IMR-90 (cell line): ENCODE measurements at regions not wholly inside any gene's neighbourhood (a gene's known extent, or its start where the extent isn't known, plus 50 kb on each side); places are given as distances from the start of the nearest gene placed in this dataset.

Experiments used
- ATAC-seq: fragments of 200-7000 bp; cut with Tn5 transposase; 2 replicates; pipeline ENCODE4 v1.9.1; 2020; ENCODE audit warnings: low read depth, mild to moderate bottlenecking, moderate library complexity
- BruUV-seq: library from RNA; stranded (reverse); fragments of 400-500 nt; replicated peaks from 2 replicates; lab custom pipeline; 2021; lab: Mats Ljungman, UMichigan
- CTCF ChIA-PET: fragments of 300-600 bp; formaldehyde crosslinking; extraction: SDS; loops from one replicate; lab custom pipeline; 2021; ENCODE audit warnings: antibody characterized with exemption; lab: Yijun Ruan, JAX
- POLR2A ChIA-PET: fragments of 300-600 bp; sonication (Branson Sonifier 250); formaldehyde crosslinking; loops from one replicate; lab custom pipeline; 2022; ENCODE audit warnings: antibody characterized with exemption; ENCODE audit not compliant: unreplicated experiment; lab: Charles Lee
- DNase-seq: peaks from one replicate; pipeline ENCODE4 v3.0.0; 2013
- H2AFZ ChIP-seq: replicated peaks from 2 replicates; pipeline ENCODE3; 2013; ENCODE audit warnings: low read length, mild to moderate bottlenecking; ENCODE audit not compliant: poor library complexity
- H2AK5ac ChIP-seq: 2 replicates; pipeline ENCODE4 v1.6.1; 2013; ENCODE audit warnings: low read depth, low read length, inconsistent platforms
- H2AK9ac ChIP-seq: replicated peaks from 2 replicates; pipeline ENCODE3; 2013; ENCODE audit warnings: mild to moderate bottlenecking, low read depth, low read length, moderate library complexity; ENCODE audit not compliant: poor library complexity
- H2BK120ac ChIP-seq: 2 replicates; pipeline ENCODE4 v1.6.1; 2013; ENCODE audit warnings: low read depth, low read length, inconsistent platforms
- H2BK15ac ChIP-seq: 3 replicates; pipeline ENCODE4 v1.6.1; 2013; ENCODE audit warnings: low read depth, low read length, inconsistent platforms
- H2BK20ac ChIP-seq: 2 replicates; pipeline ENCODE4 v1.6.1; 2013; ENCODE audit warnings: low read depth, mild to moderate bottlenecking, inconsistent platforms, low read length, moderate library complexity
- H2BK5ac ChIP-seq: 2 replicates; pipeline ENCODE4 v1.6.1; 2013; ENCODE audit warnings: mild to moderate bottlenecking, low read depth, low read length, inconsistent platforms; ENCODE audit not compliant: poor library complexity, severe bottlenecking
- H3K14ac ChIP-seq: replicated peaks from 2 replicates; pipeline ENCODE4 v1.6.1; 2013; ENCODE audit warnings: low read depth, low read length, inconsistent platforms
- H3K18ac ChIP-seq: 2 replicates; pipeline ENCODE4 v1.6.1; 2013; ENCODE audit warnings: low read depth, low read length, control low read depth
- H3K23ac ChIP-seq: 2 replicates; pipeline ENCODE4 v1.6.1; 2013; ENCODE audit warnings: low read depth, low read length, inconsistent platforms
- H3K27ac ChIP-seq: 2 replicates; pipeline ENCODE4 v1.5.1; 2013; ENCODE audit warnings: mild to moderate bottlenecking, control low read depth, low read length; ENCODE audit not compliant: insufficient read depth
- H3K27me3 ChIP-seq: 2 replicates; pipeline ENCODE4 v1.6.1; 2013; ENCODE audit warnings: low read length; ENCODE audit not compliant: control insufficient read depth, insufficient read depth
- H3K36me3 ChIP-seq: 2 replicates; pipeline ENCODE4 v1.6.1; 2013; ENCODE audit warnings: low read length, mixed read lengths; ENCODE audit not compliant: control insufficient read depth, insufficient read depth
- H3K4ac ChIP-seq: 2 replicates; pipeline ENCODE4 v1.6.1; 2013; ENCODE audit warnings: low read depth, low read length, inconsistent platforms
- H3K4me1 ChIP-seq: 2 replicates; pipeline ENCODE4 v1.6.1; 2013; ENCODE audit warnings: low read length, mixed read lengths; ENCODE audit not compliant: control insufficient read depth, insufficient read depth
- H3K4me2 ChIP-seq: 2 replicates; pipeline ENCODE4 v1.6.1; 2013; ENCODE audit warnings: low read depth, mild to moderate bottlenecking, control low read depth, low read length, moderate library complexity
- H3K4me3 ChIP-seq: 2 replicates; pipeline ENCODE4 v1.5.1; 2013; ENCODE audit warnings: low read depth, mild to moderate bottlenecking, control low read depth, low read length, moderate library complexity; ENCODE audit not compliant: insufficient read depth
- H3K56ac ChIP-seq: 2 replicates; pipeline ENCODE4 v1.6.1; 2013; ENCODE audit warnings: low read length, inconsistent platforms; ENCODE audit not compliant: insufficient read depth; ENCODE audit errors: extremely low read depth
- H3K79me1 ChIP-seq, 2 experiments: 2 replicates each; pipeline ENCODE4 v1.6.1; 2013; ENCODE audit warnings: low read length in 2 of 2, inconsistent platforms in 1 of 2, low read depth in 1 of 2
- H3K9ac ChIP-seq: 2 replicates; pipeline ENCODE4 v1.6.1; 2013; ENCODE audit warnings: low read depth, low read length, control low read depth
- H3K9me1 ChIP-seq: 2 replicates; pipeline ENCODE4 v1.6.1; 2013; ENCODE audit warnings: low read length, inconsistent platforms; ENCODE audit not compliant: insufficient read depth
- H3K9me3 ChIP-seq: 2 replicates; pipeline ENCODE4 v1.6.1; 2013; ENCODE audit warnings: low read length; ENCODE audit not compliant: control insufficient read depth, insufficient read depth
- H4K20me1 ChIP-seq: 2 replicates; pipeline ENCODE4 v1.6.1; 2013; ENCODE audit warnings: low read length, inconsistent platforms; ENCODE audit not compliant: insufficient read depth
- H4K5ac ChIP-seq: 2 replicates; pipeline ENCODE4 v1.6.1; 2013; ENCODE audit warnings: mild to moderate bottlenecking, low read depth, low read length, control low read depth
- H4K8ac ChIP-seq, 2 experiments: 2 replicates each; pipeline ENCODE4 v1.6.1; 2013; ENCODE audit warnings: low read depth in 2 of 2, low read length in 2 of 2, control low read depth in 1 of 2, inconsistent platforms in 1 of 2
- H4K91ac ChIP-seq: 2 replicates; pipeline ENCODE4 v1.6.1; 2013; ENCODE audit warnings: low read depth, low read length, inconsistent platforms; ENCODE audit not compliant: insufficient read depth
- BHLHE40 ChIP-seq: fragments of 150-350 bp; IDR thresholded peaks from 2 replicates; pipeline ENCODE4 v1.6.1; 2016; ENCODE audit warnings: mild to moderate bottlenecking, low read depth, low read length
- CEBPB ChIP-seq: IDR thresholded peaks from 2 replicates; pipeline ENCODE4 v1.6.1; 2012; ENCODE audit warnings: low read depth, low read length, improper control_type of control experiment
- CHD1 ChIP-seq: IDR thresholded peaks from 2 replicates; pipeline ENCODE4 v1.6.1; 2012; ENCODE audit warnings: low read depth, low read length, improper control_type of control experiment
- FOS ChIP-seq: fragments of 150-350 bp; IDR thresholded peaks from 2 replicates; pipeline ENCODE4 v1.6.1; 2016; ENCODE audit warnings: low read depth, low read length
- MAFK ChIP-seq: IDR thresholded peaks from 2 replicates; pipeline ENCODE4 v1.6.1; 2012; ENCODE audit warnings: low read depth, low read length, improper control_type of control experiment
- MAZ ChIP-seq: IDR thresholded peaks from 2 replicates; pipeline ENCODE4 v1.6.1; 2012; ENCODE audit warnings: low read depth, mild to moderate bottlenecking, low read length, improper control_type of control experiment, moderate library complexity, borderline replicate concordance
- MXI1 ChIP-seq: IDR thresholded peaks from 2 replicates; pipeline ENCODE4 v1.6.1; 2012; ENCODE audit warnings: low read depth, mild to moderate bottlenecking, low read length, moderate library complexity, borderline replicate concordance
- POLR2A ChIP-seq: IDR thresholded peaks from 2 replicates; pipeline ENCODE4 v1.6.1; 2012; ENCODE audit warnings: mild to moderate bottlenecking, low read depth, low read length
- RAD21 ChIP-seq: IDR thresholded peaks from 2 replicates; pipeline ENCODE4 v1.6.1; 2012; ENCODE audit warnings: low read length, improper control_type of control experiment
- RCOR1 ChIP-seq: IDR thresholded peaks from 2 replicates; pipeline ENCODE4 v1.6.1; 2012; ENCODE audit warnings: mild to moderate bottlenecking, low read length, improper control_type of control experiment; ENCODE audit not compliant: insufficient replicate concordance
- RFX5 ChIP-seq: IDR thresholded peaks from 2 replicates; pipeline ENCODE4 v1.8.0; 2012; ENCODE audit warnings: low read depth, mild to moderate bottlenecking, low read length, moderate library complexity
- SMC3 ChIP-seq: fragments of 150-350 bp; IDR thresholded peaks from 2 replicates; pipeline ENCODE4 v1.6.1; 2016; ENCODE audit warnings: low read depth, mild to moderate bottlenecking, antibody characterized with exemption, low read length, moderate library complexity
- WGBS, 2 experiments: methylation state at CpG; one replicate each; pipeline versions ENCODE4 v1.1.5 to v1.1.7; 2013; ENCODE audit warnings: missing lambda C conversion rate in 2 of 2; ENCODE audit not compliant: insufficient read length in 1 of 2; ENCODE audit errors: extremely low coverage in 2 of 2; 5-methylcytosine and 5-hydroxymethylcytosine counted together
- dilution Hi-C: fragments of 300-500 bp; cut with HindIII; formaldehyde crosslinking; loops from one replicate; pipeline ENCODE4 v1.14.3; 2018; ENCODE audit warnings: low sequenced_read_pairs; ENCODE audit not compliant: unreplicated experiment
- in situ Hi-C: fragments of 300-500 bp; cut with MboI; formaldehyde crosslinking; loops from 3 replicates; pipeline ENCODE4 v1.14.3; 2019; ENCODE audit warnings: low sequenced_read_pairs, inconsistent platforms, mixed read lengths
- intact Hi-C: fragments of 100-400 bp; cut with micrococcal nuclease; formaldehyde crosslinking; loops from 2 replicates; pipeline ENCODE4 v1.10.0; 2022
- TF ChIP-seq, protein P1 (sequence below): conservative IDR thresholded peaks from 2 replicates; pipeline ENCODE4 v1.5.1; 2012; ENCODE audit warnings: mild to moderate bottlenecking, low read depth, low read length, improper control_type of control experiment
- TF ChIP-seq, protein P2 (sequence below): fragments of 150-350 bp; IDR thresholded peaks from 2 replicates; pipeline ENCODE4 v1.6.1; 2017; ENCODE audit warnings: mild to moderate bottlenecking, antibody characterized with exemption, low read length, low read depth
- TF ChIP-seq, protein P3 (sequence below): fragments of 150-350 bp; IDR thresholded peaks from 2 replicates; pipeline ENCODE4 v1.6.1; 2016; ENCODE audit warnings: low read depth, mild to moderate bottlenecking, low read length, moderate library complexity, borderline replicate concordance

DNA sequence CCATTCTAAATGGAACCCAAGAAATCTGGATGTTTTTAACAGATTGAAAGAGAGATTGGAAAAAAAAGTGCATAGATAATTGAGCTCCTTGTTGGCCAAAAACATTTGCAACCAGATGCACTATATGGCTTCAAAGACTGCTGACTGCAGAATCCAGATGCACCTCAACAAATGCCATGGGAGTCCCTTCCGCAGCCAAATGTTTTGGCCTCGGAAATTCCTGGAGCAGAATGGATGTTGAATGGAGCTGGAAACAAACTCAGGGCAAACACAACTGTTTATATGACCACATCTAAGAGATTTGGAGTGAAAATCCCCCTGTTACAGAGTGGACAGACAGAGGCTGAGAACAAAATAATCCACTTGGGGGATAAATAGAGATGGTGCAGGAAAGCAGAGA is 285.0 kb upstream of the NFIA start:
- DNase-seq: no peak
- H2BK120ac ChIP-seq: no peak overlapping the region
- no peak overlapping the region for H2BK5ac ChIP-seq
- no peak overlapping the region for H3K14ac ChIP-seq
- in situ Hi-C loops: no loop called here
- no peak overlapping the region for H2AK5ac ChIP-seq
- no peak overlapping the region for H2BK15ac ChIP-seq
- H3K27me3 ChIP-seq: no peaks in the 10 kb centered on the region
- no CpG with 5 or more reads among the region's 2 CpGs for WGBS, 2 experiments
- H3K9me1 ChIP-seq: no peaks in the 10 kb centered on the region
- H3K79me1 ChIP-seq: no peaks in the 10 kb centered on the region
- no peak for ATAC-seq
- H3K4me1 ChIP-seq: no peaks in the 10 kb centered on the region
- H3K9me3 ChIP-seq: peaks cover 5% of the 10 kb centered on the region; the same call in 1 of the 2 replicates
- no peak overlapping the region for H2BK20ac ChIP-seq
- dilution Hi-C loops: no loop called here
- no peak overlapping the region for H4K91ac ChIP-seq
- H3K23ac ChIP-seq: no peak overlapping the region
- intact Hi-C loops: no loop called here
- ChIA-PET POLR2A (no interaction called here), CTCF (no interaction called here)
- no peak overlapping the region for H3K4me2 ChIP-seq
- no peaks in the 10 kb centered on the region for H4K20me1 ChIP-seq
- TF ChIP-seq POLR2A: no peak
- TF ChIP-seq, protein P1, sequence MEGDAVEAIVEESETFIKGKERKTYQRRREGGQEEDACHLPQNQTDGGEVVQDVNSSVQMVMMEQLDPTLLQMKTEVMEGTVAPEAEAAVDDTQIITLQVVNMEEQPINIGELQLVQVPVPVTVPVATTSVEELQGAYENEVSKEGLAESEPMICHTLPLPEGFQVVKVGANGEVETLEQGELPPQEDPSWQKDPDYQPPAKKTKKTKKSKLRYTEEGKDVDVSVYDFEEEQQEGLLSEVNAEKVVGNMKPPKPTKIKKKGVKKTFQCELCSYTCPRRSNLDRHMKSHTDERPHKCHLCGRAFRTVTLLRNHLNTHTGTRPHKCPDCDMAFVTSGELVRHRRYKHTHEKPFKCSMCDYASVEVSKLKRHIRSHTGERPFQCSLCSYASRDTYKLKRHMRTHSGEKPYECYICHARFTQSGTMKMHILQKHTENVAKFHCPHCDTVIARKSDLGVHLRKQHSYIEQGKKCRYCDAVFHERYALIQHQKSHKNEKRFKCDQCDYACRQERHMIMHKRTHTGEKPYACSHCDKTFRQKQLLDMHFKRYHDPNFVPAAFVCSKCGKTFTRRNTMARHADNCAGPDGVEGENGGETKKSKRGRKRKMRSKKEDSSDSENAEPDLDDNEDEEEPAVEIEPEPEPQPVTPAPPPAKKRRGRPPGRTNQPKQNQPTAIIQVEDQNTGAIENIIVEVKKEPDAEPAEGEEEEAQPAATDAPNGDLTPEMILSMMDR: no peak
- no peak for TF ChIP-seq FOS
- TF ChIP-seq, protein P2, sequence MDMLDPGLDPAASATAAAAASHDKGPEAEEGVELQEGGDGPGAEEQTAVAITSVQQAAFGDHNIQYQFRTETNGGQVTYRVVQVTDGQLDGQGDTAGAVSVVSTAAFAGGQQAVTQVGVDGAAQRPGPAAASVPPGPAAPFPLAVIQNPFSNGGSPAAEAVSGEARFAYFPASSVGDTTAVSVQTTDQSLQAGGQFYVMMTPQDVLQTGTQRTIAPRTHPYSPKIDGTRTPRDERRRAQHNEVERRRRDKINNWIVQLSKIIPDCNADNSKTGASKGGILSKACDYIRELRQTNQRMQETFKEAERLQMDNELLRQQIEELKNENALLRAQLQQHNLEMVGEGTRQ: no peak
- TF ChIP-seq RCOR1: no peak
- TF ChIP-seq CEBPB: no peak
- no peak for TF ChIP-seq MAZ
- no peak for TF ChIP-seq SMC3
- TF ChIP-seq MAFK: no peak
- no peak for TF ChIP-seq MXI1
- no peak for TF ChIP-seq RAD21
- no peak for TF ChIP-seq BHLHE40
- TF ChIP-seq, protein P3, sequence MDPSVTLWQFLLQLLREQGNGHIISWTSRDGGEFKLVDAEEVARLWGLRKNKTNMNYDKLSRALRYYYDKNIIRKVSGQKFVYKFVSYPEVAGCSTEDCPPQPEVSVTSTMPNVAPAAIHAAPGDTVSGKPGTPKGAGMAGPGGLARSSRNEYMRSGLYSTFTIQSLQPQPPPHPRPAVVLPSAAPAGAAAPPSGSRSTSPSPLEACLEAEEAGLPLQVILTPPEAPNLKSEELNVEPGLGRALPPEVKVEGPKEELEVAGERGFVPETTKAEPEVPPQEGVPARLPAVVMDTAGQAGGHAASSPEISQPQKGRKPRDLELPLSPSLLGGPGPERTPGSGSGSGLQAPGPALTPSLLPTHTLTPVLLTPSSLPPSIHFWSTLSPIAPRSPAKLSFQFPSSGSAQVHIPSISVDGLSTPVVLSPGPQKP: no peak
- TF ChIP-seq RFX5: no peak
- TF ChIP-seq CHD1: no peak
- no peak overlapping the region for H2AK9ac ChIP-seq
- no peak overlapping the region for H4K8ac ChIP-seq
- no peak overlapping the region for H2AFZ ChIP-seq
- no peak overlapping the region for H3K18ac ChIP-seq
- no TSS peak for BruUV-seq
- no peaks in the 10 kb centered on the region for H3K36me3 ChIP-seq
- no peak overlapping the region for H3K27ac ChIP-seq
- no peak overlapping the region for H4K5ac ChIP-seq
- no peak overlapping the region for H3K9ac ChIP-seq
- H3K4me3 ChIP-seq: no peak overlapping the region
- no peak overlapping the region for H3K56ac ChIP-seq
- H3K4ac ChIP-seq: no peak overlapping the region
